ENCODE measurements at regions not wholly inside any gene's neighbourhood (a gene's known extent, or its start where the extent isn't known, plus 50 kb on each side); places are given as distances from the start of the nearest gene placed in this dataset.

DNA sequence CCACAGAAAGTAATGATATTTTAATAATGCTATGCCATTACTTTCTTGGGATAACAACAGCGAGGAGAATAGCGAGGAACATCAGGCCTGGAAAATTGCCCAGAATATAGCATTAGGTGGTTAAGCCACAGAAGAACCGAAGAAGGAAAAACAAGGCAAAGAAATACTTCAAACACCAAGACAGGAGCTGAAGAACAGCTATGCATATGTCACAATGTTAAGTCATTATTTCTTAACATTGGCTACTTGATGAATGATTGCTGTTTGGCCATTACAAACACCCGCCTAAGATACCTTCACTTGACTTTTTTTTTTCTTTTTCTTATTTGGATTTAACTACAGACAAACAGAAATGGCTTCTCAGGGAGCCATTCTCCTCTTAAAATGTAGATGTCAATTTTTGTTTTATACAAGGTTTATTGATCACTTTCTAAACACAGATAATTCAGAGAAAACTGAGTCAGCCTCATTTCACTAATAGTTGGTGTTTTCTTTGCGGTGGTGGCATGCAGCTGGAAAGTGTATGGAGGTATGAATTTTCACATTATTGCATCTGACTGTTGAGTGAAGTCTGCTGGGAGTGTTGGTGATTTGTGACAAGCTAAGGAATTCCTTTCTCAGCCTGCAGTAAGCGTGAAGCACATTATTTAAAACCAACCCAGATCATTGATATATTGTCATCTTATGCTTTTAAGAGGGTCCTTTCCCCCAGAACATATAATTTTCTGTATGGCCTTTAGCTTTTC is 705.7 kb upstream of the NR2F2 start:
- dilution Hi-C loops (cut with MboI; ENCODE audit: extremely low pct_ligation_motif_present, low sequenced_read_pairs): no loop called here

GRCh38 chr15:95626501-95627361 is 703.8 kb upstream of the NR2F2 start:
- no peaks in the 10 kb centered on the region for H3K36me3 ChIP-seq (ENCODE audit: control insufficient read depth in 2 of 2, extremely low read depth in 1 of 2, insufficient read depth in 2 of 2, low read length in 2 of 2)
- H3K9me1 ChIP-seq (ENCODE audit: control insufficient read depth, extremely low read depth, insufficient read depth, low read length): no peaks in the 10 kb centered on the region
- H3K4me2 ChIP-seq (ENCODE audit: control insufficient read depth, extremely low read depth, insufficient read depth, low read depth, low read length): no peak overlapping the region
- dilution Hi-C loops (cut with MboI; ENCODE audit: extremely low pct_ligation_motif_present, low sequenced_read_pairs): no loop called here
- H3K9ac ChIP-seq (ENCODE audit: control insufficient read depth, extremely low read depth, insufficient read depth, low read length): no peak overlapping the region
- no peak for FAIRE-seq
- no peaks in the 10 kb centered on the region for H4K20me1 ChIP-seq (ENCODE audit: control insufficient read depth, extremely low read depth, insufficient read depth, low read length)
- H3K9me3 ChIP-seq (ENCODE audit: control insufficient read depth, low read depth, low read length): no peaks in the 10 kb centered on the region
- no peak for DNase-seq (ENCODE audit: low read depth, low spot score)
- H3K4me1 ChIP-seq (ENCODE audit: control insufficient read depth, extremely low read depth, insufficient read depth, low read length): no peaks in the 10 kb centered on the region
- H3K27ac ChIP-seq (ENCODE audit: control insufficient read depth, insufficient read depth, low read length): no peak overlapping the region
- H3K79me2 ChIP-seq (ENCODE audit: control insufficient read depth, insufficient read depth, low read length): no peaks in the 10 kb centered on the region
- no peaks in the 10 kb centered on the region for H3K27me3 ChIP-seq (ENCODE audit: control insufficient read depth, extremely low read depth, insufficient read depth, low read length)
- no peak overlapping the region for H3K4me3 ChIP-seq (ENCODE audit: control insufficient read depth in 2 of 3, extremely low read depth in 1 of 3, insufficient read depth in 2 of 3, low read depth in 1 of 3, low read length in 3 of 3)
- H2AFZ ChIP-seq (ENCODE audit: control insufficient read depth, low read length): no peak overlapping the region
- TF ChIP-seq EZH2 (IDR thresholded peaks at IDR 0.05; ENCODE audit: low read length) (no peak), CTCF (optimal IDR thresholded peaks at IDR 0.05 in 1 of 3, IDR thresholded peaks at IDR 0.05 in 1 of 3, conservative IDR thresholded peaks at IDR 0.05 in 1 of 3; ENCODE audit: extremely low read depth in 1 of 3, insufficient read depth in 2 of 3, low read length in 3 of 3) (no peak)

More for the DNA sequence above, 705.7 kb upstream of the NR2F2 start:
- no peak overlapping the region for H2AFZ ChIP-seq (ENCODE audit: control insufficient read depth, low read length)
- no peaks in the 10 kb centered on the region for H3K79me2 ChIP-seq (ENCODE audit: control insufficient read depth, insufficient read depth, low read length)
- DNase-seq (ENCODE audit: low read depth, low spot score): no peak
- no peaks in the 10 kb centered on the region for H3K4me1 ChIP-seq (ENCODE audit: control insufficient read depth, extremely low read depth, insufficient read depth, low read length)
- H4K20me1 ChIP-seq (ENCODE audit: control insufficient read depth, extremely low read depth, insufficient read depth, low read length): no peaks in the 10 kb centered on the region
- no peaks in the 10 kb centered on the region for H3K36me3 ChIP-seq (ENCODE audit: control insufficient read depth in 2 of 2, extremely low read depth in 1 of 2, insufficient read depth in 2 of 2, low read length in 2 of 2)
- TF ChIP-seq EZH2 (IDR thresholded peaks at IDR 0.05; ENCODE audit: low read length): no peak
- no peak for TF ChIP-seq CTCF (optimal IDR thresholded peaks at IDR 0.05 in 1 of 3, IDR thresholded peaks at IDR 0.05 in 1 of 3, conservative IDR thresholded peaks at IDR 0.05 in 1 of 3; ENCODE audit: extremely low read depth in 1 of 3, insufficient read depth in 2 of 3, low read length in 3 of 3)
- H3K9ac ChIP-seq (ENCODE audit: control insufficient read depth, extremely low read depth, insufficient read depth, low read length): no peak overlapping the region
- no peak overlapping the region for H3K27ac ChIP-seq (ENCODE audit: control insufficient read depth, insufficient read depth, low read length)
- no peak overlapping the region for H3K4me2 ChIP-seq (ENCODE audit: control insufficient read depth, extremely low read depth, insufficient read depth, low read depth, low read length)
- no peaks in the 10 kb centered on the region for H3K9me3 ChIP-seq (ENCODE audit: control insufficient read depth, low read depth, low read length)
- no peaks in the 10 kb centered on the region for H3K27me3 ChIP-seq (ENCODE audit: control insufficient read depth, extremely low read depth, insufficient read depth, low read length)
- H3K4me3 ChIP-seq (ENCODE audit: control insufficient read depth in 2 of 3, extremely low read depth in 1 of 3, insufficient read depth in 2 of 3, low read depth in 1 of 3, low read length in 3 of 3): no peak overlapping the region
- no peaks in the 10 kb centered on the region for H3K9me1 ChIP-seq (ENCODE audit: control insufficient read depth, extremely low read depth, insufficient read depth, low read length)
- FAIRE-seq: no peak

Data from keratinocyte (primary cell).